HEK293 (cell line): ENCODE measurements at regions not wholly inside any gene's neighbourhood (a gene's known extent, or its start where the extent isn't known, plus 50 kb on each side); places are given as distances from the start of the nearest gene placed in this dataset.

ENCODE experiments used
- SP7 ChIP-seq: fragments of 450-650 bp; formaldehyde crosslinking; IDR thresholded peaks from 2 replicates; pipeline ENCODE4 v1.5.1; 2016; ENCODE audit warnings: missing biosample characterization, missing genetic modification characterization
- ZNF274 ChIP-seq, 2 experiments: fragments of 200-500 bp in 1 of 2; fragments of 450-650 bp in 1 of 2; sonication (Bioruptor generic) in 1 of 2; formaldehyde crosslinking in 1 of 2; IDR thresholded peaks; 2 replicates each; pipeline versions ENCODE4 v1.5.1 to v1.6.1; 2014 to 2016; ENCODE audit warnings: borderline replicate concordance in 1 of 2, inconsistent platforms in 1 of 2, low read length in 1 of 2, missing biosample characterization in 1 of 2, missing genetic modification characterization in 1 of 2
- ZNF514 ChIP-seq: fragments of 450-650 bp; formaldehyde crosslinking; IDR thresholded peaks from 2 replicates; pipeline ENCODE4 v1.5.1; 2016; ENCODE audit warnings: missing biosample characterization, missing genetic modification characterization
- ZNF747 ChIP-seq: fragments of 450-650 bp; formaldehyde crosslinking; IDR thresholded peaks from 2 replicates; pipeline ENCODE4 v1.5.1; 2016; ENCODE audit warnings: missing biosample characterization, missing genetic modification characterization
- ZNF792 ChIP-seq: fragments of 450-650 bp; formaldehyde crosslinking; IDR thresholded peaks from 2 replicates; pipeline ENCODE4 v1.5.1; 2016; ENCODE audit warnings: missing biosample characterization, missing genetic modification characterization
- TF ChIP-seq, protein P1 (sequence below): fragments of 450-650 bp; formaldehyde crosslinking; IDR thresholded peaks from 2 replicates; pipeline ENCODE4 v1.5.1; 2016; ENCODE audit warnings: missing biosample characterization, missing genetic modification characterization, low read depth
- TF ChIP-seq, protein P2 (sequence below): fragments of 450-650 bp; formaldehyde crosslinking; IDR thresholded peaks from 2 replicates; pipeline ENCODE4 v1.5.1; 2016; ENCODE audit warnings: missing biosample characterization, missing genetic modification characterization, borderline replicate concordance
- TF ChIP-seq, protein P3 (sequence below): fragments of 450-650 bp; formaldehyde crosslinking; IDR thresholded peaks from 2 replicates; pipeline ENCODE4 v1.5.1; 2016; ENCODE audit warnings: missing biosample characterization, missing genetic modification characterization

DNA sequence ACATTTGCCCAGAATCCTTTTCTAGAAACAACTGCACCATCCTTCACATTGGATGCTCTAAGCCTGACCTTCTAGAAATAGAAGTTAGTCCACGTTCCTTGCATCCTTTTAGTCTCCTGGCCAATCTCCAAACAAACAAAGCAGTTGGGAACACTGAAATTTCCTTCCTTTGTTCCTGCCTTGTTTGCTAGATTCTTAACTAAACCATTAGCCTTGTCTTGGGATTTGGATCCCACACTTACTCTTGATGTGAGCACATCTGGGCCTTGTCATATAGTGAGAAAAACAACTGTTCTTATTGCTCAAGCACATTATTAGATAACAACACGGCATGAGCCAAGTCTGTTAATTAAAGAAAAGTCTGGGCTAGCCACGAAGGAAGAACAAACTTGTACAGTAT lies 319.3 kb upstream of the GHITM start:
- no peak for TF ChIP-seq ZNF274 (IDR thresholded peaks at IDR 0.05; ENCODE audit: low read length)
- no peak for TF ChIP-seq ZNF274 (tag by site-specific recombination; IDR thresholded peaks at IDR 0.05; ENCODE audit: borderline replicate concordance)
- TF ChIP-seq, protein P1, sequence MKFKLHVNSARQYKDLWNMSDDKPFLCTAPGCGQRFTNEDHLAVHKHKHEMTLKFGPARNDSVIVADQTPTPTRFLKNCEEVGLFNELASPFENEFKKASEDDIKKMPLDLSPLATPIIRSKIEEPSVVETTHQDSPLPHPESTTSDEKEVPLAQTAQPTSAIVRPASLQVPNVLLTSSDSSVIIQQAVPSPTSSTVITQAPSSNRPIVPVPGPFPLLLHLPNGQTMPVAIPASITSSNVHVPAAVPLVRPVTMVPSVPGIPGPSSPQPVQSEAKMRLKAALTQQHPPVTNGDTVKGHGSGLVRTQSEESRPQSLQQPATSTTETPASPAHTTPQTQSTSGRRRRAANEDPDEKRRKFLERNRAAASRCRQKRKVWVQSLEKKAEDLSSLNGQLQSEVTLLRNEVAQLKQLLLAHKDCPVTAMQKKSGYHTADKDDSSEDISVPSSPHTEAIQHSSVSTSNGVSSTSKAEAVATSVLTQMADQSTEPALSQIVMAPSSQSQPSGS (tag by site-specific recombination), result no peak
- no peak for TF ChIP-seq ZNF747
- TF ChIP-seq, protein P2, sequence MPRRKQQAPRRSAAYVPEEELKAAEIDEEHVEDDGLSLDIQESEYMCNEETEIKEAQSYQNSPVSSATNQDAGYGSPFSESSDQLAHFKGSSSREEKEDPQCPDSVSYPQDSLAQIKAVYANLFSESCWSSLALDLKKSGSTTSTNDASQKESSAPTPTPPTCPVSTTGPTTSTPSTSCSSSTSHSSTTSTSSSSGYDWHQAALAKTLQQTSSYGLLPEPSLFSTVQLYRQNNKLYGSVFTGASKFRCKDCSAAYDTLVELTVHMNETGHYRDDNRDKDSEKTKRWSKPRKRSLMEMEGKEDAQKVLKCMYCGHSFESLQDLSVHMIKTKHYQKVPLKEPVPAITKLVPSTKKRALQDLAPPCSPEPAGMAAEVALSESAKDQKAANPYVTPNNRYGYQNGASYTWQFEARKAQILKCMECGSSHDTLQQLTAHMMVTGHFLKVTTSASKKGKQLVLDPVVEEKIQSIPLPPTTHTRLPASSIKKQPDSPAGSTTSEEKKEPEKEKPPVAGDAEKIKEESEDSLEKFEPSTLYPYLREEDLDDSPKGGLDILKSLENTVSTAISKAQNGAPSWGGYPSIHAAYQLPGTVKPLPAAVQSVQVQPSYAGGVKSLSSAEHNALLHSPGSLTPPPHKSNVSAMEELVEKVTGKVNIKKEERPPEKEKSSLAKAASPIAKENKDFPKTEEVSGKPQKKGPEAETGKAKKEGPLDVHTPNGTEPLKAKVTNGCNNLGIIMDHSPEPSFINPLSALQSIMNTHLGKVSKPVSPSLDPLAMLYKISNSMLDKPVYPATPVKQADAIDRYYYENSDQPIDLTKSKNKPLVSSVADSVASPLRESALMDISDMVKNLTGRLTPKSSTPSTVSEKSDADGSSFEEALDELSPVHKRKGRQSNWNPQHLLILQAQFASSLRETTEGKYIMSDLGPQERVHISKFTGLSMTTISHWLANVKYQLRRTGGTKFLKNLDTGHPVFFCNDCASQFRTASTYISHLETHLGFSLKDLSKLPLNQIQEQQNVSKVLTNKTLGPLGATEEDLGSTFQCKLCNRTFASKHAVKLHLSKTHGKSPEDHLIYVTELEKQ (tag by site-specific recombination), result no peak
- TF ChIP-seq, protein P3, sequence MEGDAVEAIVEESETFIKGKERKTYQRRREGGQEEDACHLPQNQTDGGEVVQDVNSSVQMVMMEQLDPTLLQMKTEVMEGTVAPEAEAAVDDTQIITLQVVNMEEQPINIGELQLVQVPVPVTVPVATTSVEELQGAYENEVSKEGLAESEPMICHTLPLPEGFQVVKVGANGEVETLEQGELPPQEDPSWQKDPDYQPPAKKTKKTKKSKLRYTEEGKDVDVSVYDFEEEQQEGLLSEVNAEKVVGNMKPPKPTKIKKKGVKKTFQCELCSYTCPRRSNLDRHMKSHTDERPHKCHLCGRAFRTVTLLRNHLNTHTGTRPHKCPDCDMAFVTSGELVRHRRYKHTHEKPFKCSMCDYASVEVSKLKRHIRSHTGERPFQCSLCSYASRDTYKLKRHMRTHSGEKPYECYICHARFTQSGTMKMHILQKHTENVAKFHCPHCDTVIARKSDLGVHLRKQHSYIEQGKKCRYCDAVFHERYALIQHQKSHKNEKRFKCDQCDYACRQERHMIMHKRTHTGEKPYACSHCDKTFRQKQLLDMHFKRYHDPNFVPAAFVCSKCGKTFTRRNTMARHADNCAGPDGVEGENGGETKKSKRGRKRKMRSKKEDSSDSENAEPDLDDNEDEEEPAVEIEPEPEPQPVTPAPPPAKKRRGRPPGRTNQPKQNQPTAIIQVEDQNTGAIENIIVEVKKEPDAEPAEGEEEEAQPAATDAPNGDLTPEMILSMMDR (tag by site-specific recombination), result no peak
- no peak for TF ChIP-seq SP7 (tag by site-specific recombination)
- no peak for TF ChIP-seq ZNF792
- TF ChIP-seq ZNF514 (tag by site-specific recombination), result no peak
